HG02852 (cell line): ENCODE measurements at regions not wholly inside any gene's neighbourhood (a gene's known extent, or its start where the extent isn't known, plus 50 kb on each side); places are given as distances from the start of the nearest gene placed in this dataset.
"Not testable (repeated sequence)": the region's sequence is repeated elsewhere in the genome, so short reads cannot be mapped to it uniquely, and the experiment has no call there.

Source experiments
- ATAC-seq: cut with Tn5 transposase; IDR thresholded peaks from one replicate; pipeline ENCODE4 v1.9.1; 2021; ENCODE audit warnings: mild to moderate bottlenecking, moderate library complexity; ENCODE audit not compliant: unreplicated experiment

DNA sequence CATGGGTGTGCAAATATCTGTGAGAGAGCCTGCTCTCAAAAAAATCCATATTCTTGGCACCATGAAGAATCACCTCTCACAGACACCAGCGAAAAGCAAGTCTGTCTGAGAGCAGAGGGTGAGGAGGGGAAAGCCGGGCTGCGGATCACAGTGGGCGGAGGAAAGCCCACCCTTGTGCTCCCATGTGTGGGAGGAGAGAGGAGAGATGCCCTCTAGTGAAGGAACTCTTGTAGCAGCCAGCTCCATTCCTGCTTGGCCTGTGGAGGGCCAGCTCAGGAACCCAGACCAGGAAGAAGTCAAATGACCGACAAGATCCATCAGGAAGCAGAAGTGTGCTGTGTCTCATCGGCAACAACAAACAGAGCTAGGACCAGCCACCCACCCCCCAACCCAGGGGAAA, 321.7 kb upstream of the PLGLB1 start:
- ATAC-seq, result not testable (repeated sequence)

DNA sequence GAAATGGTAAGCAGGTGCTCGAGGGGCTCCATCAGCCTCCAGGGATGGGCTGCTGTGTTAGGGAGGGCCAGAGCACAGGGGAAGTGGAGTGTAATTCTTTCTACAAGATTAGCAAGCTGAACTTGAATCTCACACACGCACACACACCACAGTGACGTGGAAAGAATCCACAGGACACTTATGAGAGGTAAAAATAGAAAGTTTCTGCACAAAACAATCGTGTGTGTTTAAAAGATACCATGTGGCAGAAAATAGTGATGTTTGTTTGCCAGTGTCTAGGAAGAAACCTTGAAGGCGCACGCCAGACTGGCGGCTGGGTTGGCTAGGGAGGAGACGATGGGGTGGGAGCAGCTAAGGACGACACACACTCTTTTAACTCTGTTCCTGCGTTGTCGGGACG, 323.6 kb upstream of the PLGLB1 start:
- ATAC-seq, result not testable (repeated sequence)

DNA sequence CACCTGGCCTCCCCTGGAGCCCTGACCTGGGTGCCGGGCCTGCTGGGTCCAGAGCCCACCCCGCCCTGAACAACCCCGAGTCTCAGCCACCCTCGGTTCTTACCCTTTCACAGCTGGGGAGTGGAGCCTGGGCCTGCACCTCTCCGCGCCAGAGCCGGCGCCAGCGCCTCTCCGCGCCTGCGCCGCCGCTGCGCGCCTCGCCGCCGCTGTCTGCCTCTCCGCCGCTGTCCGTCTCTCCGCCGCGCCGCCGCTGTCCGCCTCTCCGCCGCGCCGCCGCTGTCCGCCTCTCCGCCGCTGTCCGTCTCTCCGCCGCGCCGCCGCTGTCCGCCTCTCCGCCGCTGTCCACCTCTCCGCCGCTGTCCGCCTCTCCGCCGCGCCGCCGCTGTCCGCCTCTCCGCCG, 326.9 kb upstream of the PLGLB1 start:
- ATAC-seq, result not testable (repeated sequence)

DNA sequence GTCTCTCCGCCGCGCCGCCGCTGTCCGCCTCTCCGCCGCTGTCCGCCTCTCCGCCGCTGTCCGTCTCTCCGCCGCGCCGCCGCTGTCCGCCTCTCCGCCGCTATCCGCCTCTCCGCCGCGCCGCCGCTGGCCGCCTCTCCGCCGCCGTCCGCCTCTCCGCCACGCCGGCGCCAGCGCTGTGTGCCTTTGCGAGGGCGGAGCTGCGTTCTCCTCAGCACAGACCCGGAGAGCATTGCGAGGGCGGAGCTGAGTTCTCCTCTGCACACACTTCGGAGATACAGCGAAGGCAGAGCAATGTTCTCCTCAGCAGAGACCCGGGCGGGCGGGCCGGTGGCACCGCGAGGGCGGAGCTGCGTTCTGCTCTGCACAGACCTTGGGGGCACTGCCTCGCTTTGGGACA, 327.4 kb upstream of the PLGLB1 start:
- ATAC-seq, result not testable (repeated sequence)

DNA sequence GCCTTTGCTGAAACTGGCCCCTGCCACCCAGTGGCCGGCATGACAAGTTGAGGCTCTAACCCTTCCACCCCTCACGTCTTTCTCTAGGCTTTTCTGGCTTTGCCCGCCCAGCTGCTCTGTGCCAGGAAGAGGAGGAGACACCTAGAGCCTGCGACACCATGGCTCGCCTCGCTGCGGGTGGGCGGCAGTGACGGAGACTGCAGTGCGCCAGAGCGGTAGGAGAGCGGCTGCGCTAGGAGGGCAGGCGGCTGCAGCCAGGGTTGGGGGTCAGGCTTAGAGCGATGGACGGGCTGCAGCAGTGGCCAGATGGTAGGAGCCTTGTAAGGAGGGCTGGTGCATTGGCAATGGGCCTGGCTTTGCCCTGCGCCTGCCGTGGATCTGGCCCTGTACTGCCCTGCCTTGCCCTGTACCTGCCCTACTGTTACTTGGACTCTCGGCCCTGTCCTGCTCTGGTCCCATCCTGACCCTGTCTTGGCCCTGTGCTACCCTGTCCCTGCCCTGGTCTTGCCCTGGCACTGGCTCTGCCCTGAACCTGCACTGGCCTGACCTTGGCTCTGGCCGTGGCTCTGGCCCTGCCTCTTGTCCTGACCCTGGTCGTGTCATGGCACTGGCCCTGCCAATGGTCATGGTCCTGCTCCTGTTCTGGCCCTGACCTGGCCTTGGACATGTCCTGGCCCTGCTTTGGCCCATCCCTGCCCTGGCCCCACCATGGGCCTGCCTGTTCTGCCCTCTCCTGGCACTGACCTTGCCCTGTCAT, 330.7 kb upstream of the PLGLB1 start:
- not testable (repeated sequence) for ATAC-seq

DNA sequence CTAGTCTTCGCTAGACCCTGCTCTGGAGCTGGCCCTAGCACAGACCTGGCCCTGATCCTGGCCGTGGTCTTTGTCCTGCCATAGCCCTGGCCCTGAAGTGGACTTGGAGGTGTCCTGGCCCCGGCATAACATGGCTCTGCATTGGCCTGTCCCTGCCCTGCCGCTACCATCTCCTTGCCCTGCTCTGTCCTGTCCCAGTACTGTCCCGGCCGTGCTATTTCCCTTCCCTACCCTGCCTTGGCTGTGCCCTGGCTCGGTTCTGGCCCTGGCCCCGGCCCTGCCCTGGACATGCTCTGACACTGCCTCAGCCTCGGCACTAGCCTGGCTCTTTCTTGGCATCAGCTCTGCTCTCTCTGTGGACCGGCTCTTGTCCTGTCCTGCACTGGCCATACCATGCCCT, 331.8 kb upstream of the PLGLB1 start:
- not testable (repeated sequence) for ATAC-seq

DNA sequence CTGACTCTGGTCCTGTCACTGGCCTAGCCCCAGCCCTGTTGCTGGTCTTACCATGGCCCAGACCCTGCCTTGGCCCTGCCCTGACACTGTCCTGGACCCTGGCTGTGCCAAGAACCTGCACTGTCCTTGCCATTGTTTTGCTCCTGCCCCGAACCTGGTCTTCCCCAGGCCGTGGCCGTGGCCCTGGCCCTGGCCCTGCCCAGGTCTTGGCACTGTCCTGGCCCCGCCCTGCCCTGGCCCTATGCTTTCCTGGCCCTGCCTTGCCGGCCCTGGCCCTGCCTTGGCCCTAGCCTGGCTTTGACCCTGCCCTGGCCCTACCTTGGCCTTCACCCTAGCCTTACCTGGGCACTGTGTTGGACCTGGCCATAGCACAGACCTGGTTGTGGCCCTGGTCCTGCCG, 332.5 kb upstream of the PLGLB1 start:
- ATAC-seq, result not testable (repeated sequence)

DNA sequence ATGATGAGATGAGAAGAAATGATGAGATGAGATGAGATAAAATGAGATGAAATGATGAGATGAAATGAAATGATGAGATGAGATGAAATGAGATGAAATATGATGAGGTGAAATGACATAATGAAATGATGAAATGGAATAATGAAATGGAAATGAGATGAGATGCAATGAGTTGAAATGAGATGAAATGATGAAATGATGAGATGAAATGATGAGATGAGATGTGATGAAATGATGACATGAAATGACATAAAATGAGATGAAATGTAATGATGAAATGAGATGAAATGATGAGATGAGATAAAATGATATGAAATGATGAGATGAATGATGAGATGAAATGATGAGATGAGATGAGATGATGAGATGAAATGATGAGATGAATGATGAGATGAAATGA, 338.6 kb upstream of the PLGLB1 start:
- ATAC-seq, result not testable (repeated sequence)

DNA sequence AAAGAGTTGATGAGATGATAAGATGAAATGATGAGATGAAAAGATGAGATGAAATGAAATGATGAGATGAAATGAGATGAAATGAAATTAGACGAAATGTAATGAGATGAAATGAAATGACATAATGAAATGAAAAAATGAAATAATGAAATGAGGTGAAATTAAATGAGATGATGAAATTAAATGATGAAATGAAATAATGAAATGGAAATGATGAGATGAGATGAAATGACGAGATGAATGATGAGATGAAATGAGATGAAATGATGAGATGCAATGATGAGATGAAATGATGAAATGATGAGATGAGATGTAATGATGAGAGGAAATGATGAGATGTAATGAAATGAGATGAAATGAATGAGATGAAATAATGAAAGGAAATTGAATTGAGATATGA, 339.3 kb upstream of the PLGLB1 start:
- ATAC-seq, result not testable (repeated sequence)

DNA sequence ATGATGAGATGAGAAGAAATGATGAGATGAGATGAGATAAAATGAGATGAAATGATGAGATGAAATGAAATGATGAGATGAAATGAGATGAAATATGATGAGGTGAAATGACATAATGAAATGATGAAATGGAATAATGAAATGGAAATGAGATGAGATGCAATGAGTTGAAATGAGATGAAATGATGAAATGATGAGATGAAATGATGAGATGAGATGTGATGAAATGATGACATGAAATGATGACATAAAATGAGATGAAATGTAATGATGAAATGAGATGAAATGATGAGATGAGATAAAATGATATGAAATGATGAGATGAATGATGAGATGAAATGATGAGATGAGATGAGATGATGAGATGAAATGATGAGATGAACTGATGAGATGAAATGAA, 340.2 kb upstream of the PLGLB1 start:
- ATAC-seq, result not testable (repeated sequence)

DNA sequence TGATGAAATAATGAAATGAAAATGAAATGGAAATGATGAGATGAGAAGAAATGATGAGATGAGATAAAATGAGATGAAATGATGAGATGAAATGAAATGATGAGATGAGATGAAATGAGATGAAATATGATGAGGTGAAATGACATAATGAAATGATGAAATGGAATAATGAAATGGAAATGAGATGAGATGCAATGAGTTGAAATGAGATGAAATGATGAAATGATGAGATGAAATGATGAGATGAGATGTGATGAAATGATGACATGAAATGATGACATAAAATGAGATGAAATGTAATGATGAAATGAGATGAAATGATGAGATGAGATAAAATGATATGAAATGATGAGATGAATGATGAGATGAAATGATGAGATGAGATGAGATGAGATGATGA, 342.7 kb upstream of the PLGLB1 start:
- not testable (repeated sequence) for ATAC-seq

DNA sequence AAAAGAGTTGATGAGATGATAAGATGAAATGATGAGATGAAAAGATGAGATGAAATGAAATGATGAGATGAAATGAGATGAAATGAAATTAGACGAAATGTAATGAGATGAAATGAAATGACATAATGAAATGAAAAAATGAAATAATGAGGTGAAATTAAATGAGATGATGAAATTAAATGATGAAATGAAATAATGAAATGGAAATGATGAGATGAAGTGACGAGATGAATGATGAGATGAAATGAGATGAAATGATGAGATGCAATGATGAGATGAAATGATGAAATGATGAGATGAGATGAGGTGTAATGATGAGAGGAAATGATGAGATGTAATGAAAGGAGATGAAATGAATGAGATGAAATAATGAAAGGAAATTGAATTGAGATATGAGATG, 343.4 kb upstream of the PLGLB1 start:
- ATAC-seq, result not testable (repeated sequence)

DNA sequence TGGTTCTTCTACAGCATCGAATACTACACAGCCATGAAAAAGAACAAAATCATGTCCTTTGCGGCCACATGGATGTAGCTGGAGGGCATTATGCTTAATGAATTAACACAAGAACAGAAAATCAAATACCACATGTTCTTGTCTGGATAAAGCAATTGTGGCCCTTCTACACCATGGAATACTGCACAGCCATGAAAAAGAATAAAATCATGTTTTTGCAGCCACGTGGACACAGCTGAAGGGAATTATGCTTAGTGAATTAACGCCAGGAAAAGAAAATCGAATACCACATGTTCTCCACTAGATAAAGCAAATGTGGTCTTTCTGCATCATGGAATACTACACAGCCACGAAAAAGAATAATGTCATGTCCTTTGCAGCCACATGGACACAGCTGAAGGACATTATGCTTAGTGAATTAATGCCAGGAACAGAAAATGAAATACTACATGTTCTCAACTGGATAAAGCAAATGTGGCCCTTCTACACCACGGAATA, 361.8 kb upstream of the PLGLB2 start:
- not testable (repeated sequence) for ATAC-seq

DNA sequence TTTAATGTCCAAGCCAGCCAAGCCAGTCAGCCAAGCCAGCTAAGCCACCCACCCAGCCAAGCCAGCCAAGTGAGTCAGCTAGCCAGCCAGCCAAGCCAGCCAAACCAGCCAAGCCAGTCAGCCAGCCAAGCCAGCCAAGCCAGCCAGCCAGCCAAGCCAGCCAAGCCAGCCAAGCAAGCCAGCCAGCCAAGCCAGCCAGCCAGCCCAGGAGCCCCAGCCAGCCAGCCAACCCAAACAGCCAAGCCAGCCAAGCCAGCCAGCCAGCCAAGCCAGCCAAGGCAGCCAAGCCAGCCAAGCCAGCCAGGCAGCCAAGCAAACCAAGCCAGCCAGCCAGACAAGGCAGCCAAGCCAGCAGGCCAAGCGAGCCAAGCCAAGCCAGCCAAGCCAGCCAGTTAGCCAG, 352.1 kb upstream of the PLGLB2 start:
- not testable (repeated sequence) for ATAC-seq

DNA sequence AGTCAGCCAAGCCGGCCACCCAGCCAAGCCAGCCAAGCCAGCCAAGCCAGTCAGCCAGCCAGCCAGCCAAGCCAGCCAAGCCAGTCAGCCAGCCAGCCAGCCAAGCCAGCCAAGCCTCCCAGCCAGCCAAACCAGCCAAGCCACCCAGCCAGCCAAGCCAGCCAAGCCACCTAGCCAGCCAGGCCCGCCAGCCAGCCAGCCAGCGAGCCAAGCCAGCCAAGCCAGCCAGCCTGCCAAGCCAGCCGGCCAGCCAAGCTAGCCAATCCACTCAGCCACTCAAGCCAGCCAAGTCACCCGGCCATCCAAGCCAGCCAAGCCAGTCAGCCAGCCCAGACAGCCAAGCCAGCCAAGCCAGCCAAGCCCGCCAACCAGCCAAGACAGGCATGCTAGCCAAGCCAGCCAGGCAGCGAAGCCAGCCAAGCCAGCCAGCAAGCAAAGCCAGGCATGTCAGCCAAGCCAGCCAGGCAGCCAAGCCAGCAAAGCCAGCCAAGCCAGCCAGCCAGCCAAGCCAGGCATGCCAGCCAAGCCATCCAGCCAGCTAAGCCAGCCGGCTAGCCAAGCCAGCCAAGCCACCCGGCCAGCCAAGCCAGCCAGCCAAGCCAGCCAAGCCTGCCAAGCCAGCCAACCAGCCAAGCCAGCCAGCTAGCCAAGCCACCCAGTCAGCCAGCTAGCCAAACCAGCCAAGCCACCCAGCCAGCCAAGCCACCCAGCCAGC, 351.2 kb upstream of the PLGLB2 start:
- not testable (repeated sequence) for ATAC-seq

DNA sequence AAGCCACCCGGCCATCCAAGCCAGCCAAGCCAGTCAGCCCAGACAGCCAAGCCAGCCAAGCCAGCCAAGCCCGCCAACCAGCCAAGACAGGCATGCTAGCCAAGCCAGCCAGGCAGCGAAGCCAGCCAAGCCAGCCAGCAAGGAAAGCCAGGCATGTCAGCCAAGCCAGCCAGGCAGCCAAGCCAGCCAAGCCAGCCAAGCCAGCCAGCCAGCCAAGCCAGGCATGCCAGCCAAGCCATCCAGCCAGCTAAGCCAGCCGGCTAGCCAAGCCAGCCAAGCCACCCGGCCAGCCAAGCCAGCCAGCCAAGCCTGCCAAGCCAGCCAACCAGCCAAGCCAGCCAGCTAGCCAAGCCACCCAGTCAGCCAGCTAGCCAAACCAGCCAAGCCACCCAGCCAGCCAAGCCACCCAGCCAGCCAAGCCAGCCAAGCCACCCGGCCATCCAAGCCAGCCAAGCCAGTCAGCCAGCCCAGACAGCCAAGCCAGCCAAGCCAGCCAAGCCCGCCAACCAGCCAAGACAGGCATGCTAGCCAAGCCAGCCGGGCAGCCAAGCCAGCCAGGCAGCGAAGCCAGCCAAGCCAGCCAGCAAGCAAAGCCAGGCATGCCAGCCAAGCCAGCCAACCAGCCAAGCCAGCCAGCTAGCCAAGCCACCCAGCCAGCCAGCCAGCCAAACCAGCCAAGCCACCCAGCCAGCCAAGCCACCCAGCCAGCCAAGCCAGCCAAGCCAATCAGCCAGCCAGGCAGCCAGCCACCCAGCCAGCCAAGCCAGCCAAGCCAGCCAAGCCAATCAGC, 350.4 kb upstream of the PLGLB2 start:
- not testable (repeated sequence) for ATAC-seq

DNA sequence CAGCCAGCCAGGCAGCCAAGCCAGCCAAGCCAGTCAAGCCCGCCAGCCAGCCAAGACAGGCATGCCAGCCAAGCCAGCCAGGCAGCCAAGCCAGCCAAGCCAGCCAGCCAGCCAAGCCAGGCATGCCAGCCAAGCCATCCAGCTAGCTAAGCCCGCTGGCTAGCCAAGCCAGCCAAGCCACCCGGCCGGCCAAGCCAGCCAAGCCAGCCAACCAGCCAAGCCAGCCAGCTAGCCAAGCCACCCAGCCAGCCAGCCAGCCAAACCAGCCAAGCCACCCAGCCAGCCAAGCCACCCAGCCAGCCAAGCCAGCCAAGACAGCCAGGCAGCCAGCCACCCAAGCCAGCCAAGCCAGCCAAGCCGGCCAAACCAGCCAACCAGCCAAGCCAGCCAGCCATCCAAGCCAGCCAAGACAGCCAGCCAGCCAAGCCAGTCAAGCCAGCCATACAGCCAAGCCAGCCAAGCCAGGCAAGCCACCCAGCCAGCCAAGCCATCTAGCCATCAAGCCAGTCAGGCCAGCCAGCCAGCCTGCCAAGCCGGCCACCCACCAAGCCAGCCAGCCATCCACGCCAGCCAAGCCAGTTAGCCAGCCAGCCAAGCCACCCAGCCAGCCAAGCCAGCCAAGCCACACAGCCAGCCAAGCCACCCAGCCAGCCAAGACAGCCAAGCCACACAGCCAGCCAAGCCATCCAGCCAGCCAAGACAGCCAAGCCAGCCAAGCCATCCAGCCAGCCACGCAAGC, 349.2 kb upstream of the PLGLB2 start:
- not testable (repeated sequence) for ATAC-seq

DNA sequence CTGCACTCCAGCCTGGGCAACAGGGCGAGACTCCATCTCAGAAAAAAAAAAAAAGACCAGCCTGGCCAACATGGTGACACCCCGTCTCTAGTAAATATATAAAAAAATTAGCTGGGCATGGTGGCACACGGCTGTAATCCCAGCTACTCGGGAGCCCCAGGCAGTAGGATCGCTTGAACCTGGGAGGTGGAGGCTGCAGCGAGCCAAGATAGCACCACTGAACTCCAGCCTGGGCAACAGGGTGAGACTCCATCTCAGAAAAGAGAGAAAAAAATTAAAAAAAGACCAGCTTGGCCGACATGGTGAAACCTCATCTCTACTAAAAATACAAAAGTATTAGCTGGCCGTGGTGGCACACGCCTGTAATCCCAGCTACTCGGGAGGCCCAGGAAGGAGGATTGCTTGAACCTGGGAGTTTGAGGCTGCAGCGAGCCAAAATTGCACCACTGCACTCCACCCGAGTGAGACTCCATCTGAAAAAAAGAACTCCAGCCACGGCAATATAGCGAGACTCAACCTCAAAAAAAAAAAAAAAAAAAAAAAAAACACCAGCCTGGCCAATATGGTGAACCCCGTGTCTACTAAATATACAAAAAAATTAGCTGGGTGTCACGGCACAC, 346.1 kb upstream of the PLGLB2 start:
- ATAC-seq, result no peak

DNA sequence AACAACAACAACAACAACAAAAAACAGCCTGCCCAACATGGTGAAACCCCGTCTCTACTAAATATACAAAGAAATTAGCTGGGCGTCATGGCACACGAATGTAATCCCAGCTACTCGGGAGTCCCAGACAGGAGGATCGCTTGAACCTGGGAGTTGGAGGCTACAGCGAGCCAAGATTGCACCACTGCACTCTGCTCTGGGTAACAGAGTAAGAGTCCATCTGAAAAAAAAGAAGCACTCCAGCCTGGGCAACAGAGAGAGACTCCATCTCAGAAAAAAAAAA, 344.1 kb upstream of the PLGLB2 start:
- no peak for ATAC-seq
